ENCODE measurements at regions not wholly inside any gene's neighbourhood (a gene's known extent, or its start where the extent isn't known, plus 50 kb on each side); places are given as distances from the start of the nearest gene placed in this dataset.

GRCh38 chr5:158644301-158644700 lies 455.4 kb downstream of the EBF1 start:
- no peak for DNase-seq (ENCODE audit: low spot score)

GRCh38 chr5:158643840-158644239 lies 455.9 kb downstream of the EBF1 start:
- no peak for DNase-seq (ENCODE audit: low spot score)

- no peak for DNase-seq (ENCODE audit: low spot score)
Observed at GRCh38 chr5:158642879-158643278, 456.8 kb downstream of the EBF1 start.

- no peak for DNase-seq (ENCODE audit: low spot score)
Observed at GRCh38 chr5:158641016-158641415, 458.7 kb downstream of the EBF1 start.

- no peak for DNase-seq (ENCODE audit: low spot score)
Observed at GRCh38 chr5:158640593-158640980, 459.1 kb downstream of the EBF1 start.

GRCh38 chr5:158639881-158640592 lies 459.7 kb downstream of the EBF1 start:
- DNase-seq (ENCODE audit: low spot score): no peak

- no peak for DNase-seq (ENCODE audit: low spot score)
Observed at GRCh38 chr5:158638396-158638795, 461.3 kb downstream of the EBF1 start.

GRCh38 chr5:158637039-158637438 lies 462.7 kb downstream of the EBF1 start:
- DNase-seq (ENCODE audit: low spot score): no peak

GRCh38 chr5:158635565-158635964 lies 464.2 kb downstream of the EBF1 start:
- no peak for DNase-seq (ENCODE audit: low spot score)

GRCh38 chr5:158634714-158635113 lies 465.0 kb downstream of the EBF1 start:
- DNase-seq (ENCODE audit: low spot score): no peak

GRCh38 chr5:158629591-158630312 lies 470.0 kb downstream of the EBF1 start:
- no peak for DNase-seq (ENCODE audit: low spot score)

- no peak for DNase-seq (ENCODE audit: low spot score)
Observed at GRCh38 chr5:158626718-158627117, 473.0 kb downstream of the EBF1 start.

GRCh38 chr5:158623971-158624370 lies 475.7 kb downstream of the EBF1 start:
- DNase-seq (ENCODE audit: low spot score): no peak

GRCh38 chr5:158621391-158621790 lies 478.3 kb downstream of the EBF1 start:
- no peak for DNase-seq (ENCODE audit: low spot score)

GRCh38 chr5:158619083-158619788 lies 480.5 kb downstream of the EBF1 start:
- no peak for DNase-seq (ENCODE audit: low spot score)

- no peak for DNase-seq (ENCODE audit: low spot score)
Observed at GRCh38 chr5:158618256-158618655, 481.5 kb downstream of the EBF1 start.

GRCh38 chr5:158616707-158617106 lies 483.0 kb downstream of the EBF1 start:
- no peak for DNase-seq (ENCODE audit: low spot score)

- no peak for DNase-seq (ENCODE audit: low spot score)
Observed at GRCh38 chr5:158614951-158615350, 484.8 kb downstream of the EBF1 start.

- no peak for DNase-seq (ENCODE audit: low spot score)
Observed at GRCh38 chr5:158611581-158611980, 488.1 kb downstream of the EBF1 start.

GRCh38 chr5:158610051-158610415 lies 489.7 kb downstream of the EBF1 start:
- no peak for DNase-seq (ENCODE audit: low spot score)

- DNase-seq (ENCODE audit: low spot score): no peak
Observed at GRCh38 chr5:158609333-158610050, 490.2 kb downstream of the EBF1 start.

GRCh38 chr5:158607088-158607487 lies 492.6 kb downstream of the EBF1 start:
- no peak for DNase-seq (ENCODE audit: low spot score)
